NAMALWA (cell line): ENCODE measurements at regions not wholly inside any gene's neighbourhood (a gene's known extent, or its start where the extent isn't known, plus 50 kb on each side); places are given as distances from the start of the nearest gene placed in this dataset.

Source experiments
- DNase-seq: peaks from one replicate; pipeline ENCODE4 v3.0.0-alpha.2; 2015; ENCODE audit warnings: low spot score

DNA sequence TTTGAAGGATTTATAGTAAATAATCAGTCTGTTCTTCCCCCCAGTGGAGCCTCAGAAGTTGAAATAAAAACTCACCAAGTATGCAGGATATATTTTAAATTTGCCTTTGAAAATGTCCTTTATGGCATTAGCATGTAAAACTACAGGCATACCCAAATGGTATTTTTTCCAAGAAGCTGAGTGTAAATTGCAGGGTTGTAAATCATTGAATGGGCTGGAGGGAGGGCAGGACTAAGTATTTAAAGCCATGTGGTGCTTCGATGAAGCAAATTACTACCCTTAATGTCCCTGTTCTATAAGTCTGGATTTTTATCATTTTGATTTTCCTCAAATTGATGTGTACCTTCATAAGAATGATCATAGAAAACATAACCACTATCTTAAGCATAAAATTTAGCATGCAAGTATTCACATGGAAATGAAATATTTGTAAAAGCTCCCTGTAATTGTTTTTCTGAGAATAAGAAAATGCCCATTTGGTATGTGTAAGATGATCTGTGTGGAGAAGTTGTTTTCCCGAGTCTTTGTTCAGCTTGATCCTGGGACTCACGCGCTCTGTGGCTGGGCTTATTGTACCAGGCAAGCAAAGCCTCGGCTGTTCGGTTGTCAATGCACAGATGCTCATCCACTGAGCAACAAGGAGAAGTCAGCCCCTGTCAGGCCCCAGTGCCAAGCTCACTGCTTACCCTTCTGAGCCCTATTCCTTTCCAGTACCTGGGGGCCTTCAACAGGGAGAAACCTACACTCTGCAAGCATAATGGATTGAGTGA is 66.7 kb downstream of the CD164 start:
- no peak for DNase-seq

DNA sequence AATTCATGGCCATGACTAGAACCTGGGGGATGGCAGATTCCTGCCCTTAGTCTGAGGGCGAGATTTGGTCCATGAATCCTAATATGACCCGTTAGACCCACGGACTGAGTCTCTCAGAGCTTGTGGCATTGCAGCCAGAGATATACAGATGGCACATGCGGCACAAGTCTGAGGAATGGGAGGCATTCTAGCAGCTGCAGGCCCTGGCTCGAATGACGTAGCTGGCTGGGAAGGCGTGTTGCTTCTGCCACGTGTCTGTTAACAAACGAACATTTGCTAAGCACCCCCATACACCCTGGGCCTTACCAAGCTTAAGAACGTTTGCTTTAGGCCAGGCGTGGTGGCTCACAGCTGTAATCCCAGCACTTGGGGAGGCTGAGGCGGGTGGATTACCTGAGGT is 68.0 kb downstream of the CD164 start:
- DNase-seq: no peak

DNA sequence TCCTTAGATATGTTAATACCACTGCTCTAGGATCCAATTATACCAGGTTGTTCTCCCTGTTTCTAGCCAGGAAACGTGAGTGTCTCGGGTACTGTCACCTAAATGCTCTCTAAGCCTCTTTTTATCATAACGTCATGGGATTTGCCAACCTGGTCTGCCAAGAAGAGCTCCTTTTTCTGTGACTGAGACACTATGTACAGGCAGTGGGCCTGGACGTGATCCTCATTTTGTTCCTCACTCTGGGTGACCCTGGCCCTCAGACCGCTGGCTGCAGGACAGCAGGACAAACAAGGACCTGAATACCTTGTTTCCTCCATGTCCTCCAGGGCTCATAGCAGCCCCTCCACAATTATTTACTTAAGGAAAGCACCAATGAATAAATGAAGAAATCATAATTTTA is 69.1 kb downstream of the CD164 start:
- DNase-seq: no peak

DNA sequence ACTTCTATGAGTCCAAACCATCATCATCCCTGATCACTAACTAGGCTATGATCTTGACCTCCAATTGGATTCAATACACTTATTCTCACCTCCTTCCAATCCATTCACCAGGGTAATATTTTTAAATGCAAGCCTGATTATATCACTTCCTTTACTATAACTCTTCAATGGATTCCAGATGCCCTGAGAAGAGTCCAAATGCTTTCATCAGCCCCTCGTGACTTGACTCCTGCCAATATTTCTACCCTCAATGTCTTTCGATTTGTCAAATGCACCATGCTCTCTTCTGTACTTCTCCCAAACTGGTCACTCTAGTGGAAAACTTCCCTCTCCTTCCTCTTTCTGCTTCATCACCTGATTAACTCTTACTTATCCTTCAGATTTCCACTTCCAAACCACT is 70.8 kb downstream of the CD164 start:
- no peak for DNase-seq

DNA sequence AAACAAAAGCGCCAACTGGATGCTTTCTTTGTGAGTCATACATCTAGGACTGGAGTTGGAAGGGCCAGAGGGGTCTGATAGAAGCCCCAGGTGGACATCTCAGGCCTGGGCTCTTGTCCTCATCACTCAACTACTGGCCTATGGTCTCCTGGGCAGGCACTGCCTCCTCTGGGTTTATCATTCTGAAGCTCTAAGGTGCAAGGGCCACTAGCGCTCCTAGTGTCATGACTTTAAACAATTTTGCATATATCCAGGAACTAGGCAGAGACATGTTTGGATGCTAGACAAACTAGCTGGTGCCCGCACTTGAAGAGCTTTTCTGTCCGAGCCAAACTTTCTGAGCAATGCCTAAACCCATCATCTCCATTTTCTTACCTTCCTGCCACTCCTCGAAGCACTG is 72.3 kb downstream of the CD164 start:
- no peak for DNase-seq

DNA sequence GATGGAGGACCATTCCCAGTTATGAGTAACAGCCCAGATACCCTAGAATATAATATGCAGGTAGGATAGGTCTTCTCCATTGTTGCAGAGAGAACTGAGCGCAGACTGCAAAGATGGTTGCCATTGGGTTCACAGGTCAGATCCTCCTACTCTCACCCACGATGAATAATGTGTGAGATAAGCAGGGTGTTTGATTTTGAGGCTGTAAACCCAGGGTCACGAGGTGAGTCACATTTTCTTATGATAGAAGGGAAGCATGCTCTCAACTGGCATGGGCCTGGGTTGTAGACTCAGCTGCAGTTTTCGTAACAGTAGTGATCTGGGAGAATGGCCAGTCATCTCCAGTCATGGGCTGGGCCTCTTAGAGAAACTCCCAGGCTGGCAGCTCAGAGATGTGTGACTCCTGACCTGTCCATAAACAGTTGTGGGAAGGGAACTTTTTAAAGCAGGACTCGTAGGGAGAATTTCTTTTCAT is 74.2 kb downstream of the CD164 start:
- DNase-seq: no peak

DNA sequence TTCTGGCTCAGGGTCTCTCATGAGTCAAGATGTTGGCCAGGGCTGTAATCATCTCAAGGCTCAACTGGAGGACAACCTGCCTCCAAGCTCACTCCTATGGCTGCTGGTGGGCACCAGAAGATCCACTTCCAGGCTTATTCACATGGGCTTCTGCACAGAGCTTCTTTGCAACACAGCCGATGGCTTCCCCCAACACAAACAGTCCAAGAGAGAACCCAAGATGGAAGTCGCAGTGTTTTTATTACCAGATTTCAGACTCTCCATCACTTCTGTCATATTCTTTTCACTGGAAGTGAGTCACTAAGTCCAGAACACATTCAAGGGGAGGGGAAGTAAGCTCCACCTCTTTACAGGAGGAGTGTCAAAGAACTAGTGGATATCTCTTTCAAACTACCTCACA is 75.5 kb downstream of the CD164 start:
- no peak for DNase-seq

DNA sequence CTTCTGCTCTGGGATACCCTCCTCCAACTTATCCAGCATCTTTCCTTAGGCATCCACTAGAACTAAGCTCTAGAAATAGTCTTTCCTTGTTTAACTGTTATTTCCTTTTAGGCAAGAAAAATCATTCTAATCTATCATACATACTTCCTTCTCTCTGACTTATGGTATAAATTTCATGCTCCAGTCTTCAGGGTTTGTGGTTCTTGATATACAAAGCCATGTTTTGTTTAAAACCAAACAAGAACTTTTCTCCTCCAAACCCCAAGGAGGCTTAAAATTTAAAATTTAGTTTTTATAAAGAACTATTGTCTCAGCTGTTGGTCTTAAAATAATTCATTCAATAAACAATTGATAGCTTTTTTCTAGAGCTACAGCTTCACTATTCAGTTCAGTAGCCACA is 77.2 kb downstream of the CD164 start:
- DNase-seq: no peak

DNA sequence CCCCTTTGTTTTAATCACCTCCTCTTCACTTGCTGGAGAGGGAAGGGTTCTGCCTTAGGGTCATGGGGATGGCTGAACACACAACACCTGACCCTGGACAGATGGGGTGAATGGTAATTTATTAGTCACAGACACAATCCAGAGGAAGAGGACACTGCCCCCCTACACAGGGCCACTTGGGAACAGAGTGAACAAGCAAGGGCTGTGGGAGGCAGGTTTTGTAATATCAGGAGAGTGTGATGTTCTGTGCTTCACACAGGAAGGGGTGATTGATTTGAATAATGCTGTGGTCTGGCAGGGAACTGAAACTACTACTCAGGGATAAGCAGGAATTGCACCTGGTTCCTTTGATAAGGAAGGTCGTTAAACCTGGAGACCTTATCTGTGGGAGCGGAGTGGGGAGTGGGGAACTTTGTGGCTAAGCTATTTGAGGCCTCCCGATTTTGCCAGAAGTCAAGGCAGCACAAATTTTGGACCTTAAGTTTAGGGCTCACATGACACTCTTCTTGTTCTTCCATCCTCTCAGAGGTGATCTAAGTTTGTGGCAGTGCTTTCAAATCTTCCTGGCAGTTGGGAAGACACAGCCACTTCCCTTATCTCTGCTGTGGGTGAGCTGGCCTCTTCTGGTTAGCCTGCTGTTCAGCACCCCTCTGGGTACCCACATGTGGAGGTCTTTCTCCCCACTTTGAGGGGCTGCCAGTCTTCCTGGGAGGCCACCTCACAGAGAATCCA is 77.8 kb downstream of the CD164 start:
- peak; percentile 10 for DNase-seq

DNA sequence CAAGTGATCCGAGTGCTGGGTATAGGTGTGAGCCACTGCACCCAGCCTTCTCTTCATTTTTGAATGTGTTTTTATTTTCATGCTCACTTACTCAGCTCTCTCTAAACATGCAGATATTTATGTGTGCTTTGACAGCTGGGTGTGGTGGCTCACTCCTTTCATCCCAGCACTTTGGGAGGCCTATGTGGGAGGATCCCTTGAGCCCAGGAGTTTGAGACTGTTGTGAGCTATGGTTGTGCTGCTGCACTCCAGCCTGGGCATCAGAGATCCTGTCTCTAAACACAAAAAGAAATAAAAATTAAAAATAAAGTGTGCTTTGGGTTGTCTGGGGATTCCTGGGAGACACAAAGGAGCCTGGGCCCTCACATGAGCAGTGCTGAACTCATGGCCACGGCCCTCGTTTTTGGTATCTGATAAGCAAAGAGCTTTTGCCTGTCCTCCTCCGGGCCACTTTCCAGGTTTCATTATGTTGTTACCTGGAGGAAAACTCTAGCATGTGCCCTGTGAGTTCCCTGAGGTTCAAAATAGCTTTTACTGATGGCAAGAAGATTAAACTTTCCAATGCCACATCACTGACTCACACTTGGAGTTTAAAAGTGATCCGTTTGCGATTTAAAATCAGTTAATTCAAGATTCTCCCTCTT is 78.5 kb downstream of the CD164 start:
- no peak for DNase-seq

DNA sequence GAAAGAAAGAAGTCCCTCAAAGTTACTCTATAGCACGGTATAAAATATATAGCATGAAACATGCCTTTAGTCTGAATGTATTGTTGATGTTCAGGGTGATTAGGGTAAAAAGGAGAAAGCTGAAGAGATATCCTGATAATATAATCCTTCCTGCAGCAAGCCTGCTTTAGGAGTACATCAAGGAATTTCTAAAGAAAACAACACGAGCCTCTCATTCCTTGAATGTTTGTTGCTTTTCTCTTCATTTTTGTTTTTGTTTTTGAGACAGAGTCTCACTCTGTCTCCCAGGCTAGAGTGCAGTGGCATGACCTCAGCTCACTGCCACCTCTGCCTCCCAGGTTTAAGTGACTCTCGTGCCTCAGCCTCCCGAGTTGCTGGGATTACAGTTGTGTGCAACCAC is 79.1 kb downstream of the CD164 start:
- DNase-seq: no peak

DNA sequence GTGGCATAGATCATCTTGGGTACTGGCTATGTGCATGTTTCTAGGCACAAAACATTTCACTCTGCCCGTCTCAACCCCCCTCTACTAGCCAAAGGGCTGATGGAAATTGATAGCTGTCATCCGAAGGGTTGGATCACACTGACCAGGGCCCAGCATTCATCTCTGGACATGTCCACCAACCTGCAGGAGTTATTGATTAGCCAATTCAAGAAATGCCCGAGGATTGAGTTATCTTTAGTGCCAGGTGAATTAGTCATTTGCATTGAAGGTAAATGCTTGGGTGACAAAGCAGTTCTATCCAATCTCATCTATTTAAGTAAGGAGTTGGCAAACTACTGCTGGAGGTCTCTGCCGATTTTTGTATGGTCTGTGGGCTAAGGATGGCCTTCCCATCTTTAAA is 80.1 kb downstream of the CD164 start:
- DNase-seq: no peak

DNA sequence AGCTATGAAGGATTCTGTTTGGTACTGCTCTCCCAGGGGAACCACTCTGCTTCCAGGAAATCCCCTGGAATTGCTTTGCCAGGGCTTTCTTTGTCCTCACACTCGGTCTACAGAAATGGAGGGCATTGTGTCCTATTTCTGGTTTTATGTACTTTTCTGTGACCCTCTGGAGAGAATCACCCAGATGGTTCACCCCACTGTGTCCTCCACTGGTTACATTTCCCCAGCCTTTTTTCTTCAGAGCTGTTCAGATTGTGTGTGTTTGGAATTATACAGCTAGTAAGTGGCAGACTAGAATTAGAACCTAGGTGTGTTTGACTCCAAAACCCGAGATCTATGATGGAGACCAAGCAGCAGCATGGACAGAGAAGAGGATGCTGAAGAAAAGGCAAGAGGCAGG is 80.8 kb downstream of the CD164 start:
- no peak for DNase-seq

DNA sequence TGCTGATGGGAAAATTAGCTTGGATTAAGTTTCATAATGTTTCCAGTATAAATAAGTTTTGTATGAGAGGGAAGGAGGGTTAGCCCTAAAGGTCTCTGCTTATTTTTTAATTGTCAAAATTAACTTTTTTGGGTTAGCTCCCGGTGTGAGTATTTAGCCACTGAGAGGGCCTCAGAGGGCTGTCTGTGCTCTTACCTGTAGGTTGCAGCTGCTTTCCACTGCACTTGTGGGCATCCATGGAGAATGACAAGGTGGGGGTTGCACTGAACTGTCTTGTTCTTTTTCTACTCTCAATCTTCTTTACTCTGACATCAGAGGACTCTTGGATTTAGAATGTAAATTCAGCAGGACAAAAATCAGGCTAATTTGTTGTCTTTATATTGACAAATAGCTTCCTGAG is 81.4 kb downstream of the CD164 start:
- DNase-seq: no peak

DNA sequence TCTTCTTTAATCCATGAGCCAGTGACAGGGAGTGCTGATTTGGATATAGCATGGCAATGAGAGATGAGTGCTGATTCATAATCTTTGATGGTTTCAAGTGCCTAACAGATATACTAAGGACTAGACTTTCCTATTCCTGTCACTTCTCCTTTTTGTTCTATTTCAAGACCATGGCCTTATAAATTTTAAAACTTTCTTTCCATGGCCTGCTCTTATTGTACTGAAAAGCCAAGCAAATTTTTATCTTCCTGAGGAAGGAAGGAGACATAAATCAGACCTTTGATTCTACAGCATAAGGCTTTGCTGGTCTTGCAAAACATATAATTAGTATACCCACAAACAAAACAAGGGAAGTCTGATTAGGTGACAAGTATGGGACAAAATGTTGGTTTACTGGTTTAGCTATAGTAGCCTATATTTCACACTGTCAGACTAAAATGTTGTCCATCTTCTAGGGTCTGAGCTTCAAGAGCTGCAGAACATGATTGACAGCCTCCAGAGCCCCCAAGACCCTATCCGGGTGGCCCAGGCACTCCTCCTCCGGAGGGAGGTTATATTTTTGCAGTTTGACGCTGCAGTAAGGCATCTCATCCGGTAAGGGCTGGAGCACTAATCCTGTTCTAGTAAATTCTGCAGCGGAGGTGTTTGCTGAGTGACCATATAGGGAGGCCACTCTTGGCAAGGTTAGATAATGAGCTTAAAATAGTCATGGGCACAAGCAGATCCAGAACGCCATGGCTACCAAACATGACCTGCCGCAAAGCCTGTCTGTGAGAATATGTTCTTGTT is 82.3 kb downstream of the CD164 start:
- DNase-seq: no peak

DNA sequence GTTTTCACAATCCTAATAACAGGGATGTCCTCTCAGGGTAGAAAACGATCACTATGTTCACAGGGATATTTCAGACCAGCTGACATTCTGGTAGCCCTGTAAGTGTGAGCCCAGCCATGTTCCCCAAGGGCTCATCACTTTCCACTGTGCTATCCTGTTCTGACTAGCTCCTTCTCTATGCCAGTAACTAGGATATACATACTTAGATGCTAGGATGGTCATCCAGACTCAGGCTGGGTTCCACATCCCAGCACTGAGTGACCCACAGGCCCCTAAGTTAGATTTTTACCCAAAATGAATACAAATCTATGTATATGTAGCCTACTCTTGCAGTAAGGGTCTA is 83.0 kb downstream of the CD164 start:
- DNase-seq: no peak

DNA sequence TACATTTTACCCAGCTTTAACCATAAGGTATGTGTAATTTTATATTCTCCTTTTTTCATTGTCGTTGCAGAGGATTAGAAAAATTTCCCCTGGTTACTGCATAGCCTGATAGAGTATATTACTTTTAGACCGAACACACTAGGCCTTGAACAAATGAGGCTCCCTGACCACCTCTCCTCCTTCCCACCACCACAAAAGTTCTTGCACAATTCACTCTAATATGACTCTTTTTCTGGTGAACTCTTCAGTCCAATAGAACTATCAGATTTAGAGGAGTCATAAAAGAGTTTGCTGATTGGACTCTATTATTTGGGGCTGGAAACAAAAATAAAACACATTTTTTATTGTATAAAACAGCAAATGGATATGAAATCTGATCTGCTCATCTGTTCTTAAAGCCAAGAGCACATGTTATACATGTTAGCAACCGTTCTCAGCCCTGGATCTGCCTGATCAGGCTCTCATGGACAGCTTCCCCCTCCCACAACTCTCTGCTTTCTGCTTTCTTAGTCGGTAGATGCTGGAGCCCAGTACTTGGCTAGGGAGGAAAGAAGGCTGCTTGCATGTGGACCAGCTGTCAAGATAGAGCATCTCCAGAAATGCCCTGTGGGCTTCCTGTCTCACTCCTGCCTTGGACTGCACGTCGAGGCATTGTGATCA is 83.5 kb downstream of the CD164 start:
- DNase-seq: no peak

DNA sequence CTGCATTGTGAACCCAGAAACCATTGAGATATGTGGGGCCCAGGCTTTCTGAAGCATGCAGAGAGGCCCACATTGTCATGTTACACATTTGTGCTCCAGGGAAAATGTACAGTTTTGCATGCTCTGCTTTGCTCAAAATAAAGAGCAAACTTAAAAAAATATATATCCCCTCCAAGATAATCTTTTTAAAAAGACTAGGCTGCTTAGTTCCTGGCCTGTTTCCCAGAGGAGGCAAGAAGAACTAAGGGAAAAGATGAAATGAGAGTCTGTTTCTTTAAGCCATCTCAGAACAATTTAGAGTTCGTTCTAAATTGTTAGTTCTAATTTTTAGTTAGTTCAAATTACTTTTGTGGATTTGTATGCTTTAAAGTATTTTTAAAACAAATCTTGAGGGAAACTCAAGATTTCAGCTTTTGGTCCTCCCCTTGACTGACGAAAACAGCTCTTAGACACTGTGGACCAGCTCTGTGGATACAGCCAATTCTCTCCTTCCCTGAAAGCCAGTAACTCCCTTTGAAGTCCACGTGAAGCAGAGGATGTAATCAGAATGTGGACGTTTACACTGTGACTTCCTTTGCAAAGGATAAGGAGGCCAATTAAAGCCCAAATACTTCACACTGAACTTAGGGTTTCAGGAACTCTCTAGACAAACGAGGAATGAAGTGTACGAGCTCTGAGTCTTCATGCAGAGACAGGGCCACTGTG is 84.7 kb downstream of the CD164 start:
- DNase-seq: no peak

DNA sequence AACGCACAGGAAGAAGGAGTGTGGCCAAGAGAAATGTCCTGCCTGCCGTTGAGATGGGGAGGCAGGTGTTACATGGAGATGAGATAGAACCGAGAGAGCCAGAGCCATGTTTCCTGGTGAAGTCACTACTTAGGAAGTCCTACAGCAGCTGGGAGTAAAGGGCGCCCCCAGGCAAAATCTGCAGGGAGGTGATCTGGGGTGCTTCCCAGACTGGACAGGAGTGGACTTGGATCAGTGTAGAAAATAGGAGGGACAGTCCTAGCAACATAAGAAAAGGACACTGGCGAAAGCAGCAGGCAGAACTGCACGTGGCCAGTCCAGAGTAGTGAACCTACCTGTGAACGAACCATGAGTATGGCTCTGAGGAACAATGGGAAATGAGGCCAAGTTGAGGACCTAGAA is 85.3 kb downstream of the CD164 start:
- no peak for DNase-seq

DNA sequence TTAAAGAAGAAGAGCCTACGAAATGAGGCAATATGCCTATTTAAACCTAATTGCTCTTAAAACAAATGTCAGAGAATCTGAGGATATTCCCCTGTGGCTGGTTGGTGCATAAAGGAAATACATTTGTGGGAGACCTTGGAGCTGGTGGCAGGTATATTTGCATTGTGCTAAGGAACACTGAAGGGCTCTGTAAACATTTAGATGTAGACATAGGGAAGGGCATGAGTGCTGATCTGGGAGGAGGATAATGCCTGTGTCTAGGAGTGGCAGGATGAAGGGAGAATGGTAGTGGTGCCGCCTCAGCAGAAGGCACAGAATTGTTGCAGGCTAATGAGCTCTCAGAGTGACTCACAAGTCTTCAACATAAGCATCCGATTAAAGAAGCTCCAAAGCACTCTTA is 85.8 kb downstream of the CD164 start:
- no peak for DNase-seq

DNA sequence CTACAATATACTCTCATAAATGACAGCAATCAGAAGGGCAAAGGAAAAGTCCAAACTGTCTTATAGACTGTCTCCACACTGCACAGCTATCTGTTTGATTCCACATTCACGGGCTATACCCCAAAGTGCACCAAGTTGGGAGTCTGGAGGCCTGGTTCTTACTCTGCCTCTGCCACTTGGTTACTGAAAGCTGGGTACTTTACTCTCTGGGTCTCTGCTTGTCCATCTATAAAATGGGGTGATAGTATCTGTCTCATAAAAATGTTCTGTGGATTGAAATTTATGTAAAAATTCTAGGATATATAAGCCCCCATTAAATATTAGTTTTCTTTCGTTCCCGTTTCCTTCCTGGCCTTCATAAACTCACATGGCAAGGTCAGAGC is 86.5 kb downstream of the CD164 start:
- DNase-seq: no peak
